ENCODE measurements at regions not wholly inside any gene's neighbourhood (a gene's known extent, or its start where the extent isn't known, plus 50 kb on each side); places are given as distances from the start of the nearest gene placed in this dataset.

- no peak for TF ChIP-seq AFF4 (CRISPR knock-in tag; IDR thresholded peaks at IDR 0.05; ENCODE audit: borderline replicate concordance)
- no peak for TF ChIP-seq HMGXB4 (CRISPR knock-in tag; IDR thresholded peaks at IDR 0.05)
- TF ChIP-seq IRF1 (CRISPR knock-in tag; IDR thresholded peaks at IDR 0.05) = no peak
- TF ChIP-seq ZNF396 (CRISPR knock-in tag; IDR thresholded peaks at IDR 0.05; ENCODE audit: borderline replicate concordance) = no peak
Observed at GRCh38 chr13:99689955-99690354, 188.7 kb downstream of the TM9SF2 start (continued).

- peak overlapping the region; percentile 98 for H3K27ac Mint-ChIP-seq
- no peak for TF ChIP-seq FOXP4 (CRISPR knock-in tag; IDR thresholded peaks at IDR 0.05)
- DNase-seq (ENCODE audit: low spot score) (no peak), ATAC-seq (no peak)
- H3K4me1 Mint-ChIP-seq = peaks cover 94% of the 10 kb centered on the region
- H3K4me3 Mint-ChIP-seq = peak overlapping the region; percentile 43
- no peaks in the 10 kb centered on the region for H3K9me3 Mint-ChIP-seq
- peaks cover 15% of the 10 kb centered on the region for H3K27me3 Mint-ChIP-seq (ENCODE audit: low read depth)
- H3K36me3 Mint-ChIP-seq = no peaks in the 10 kb centered on the region
- ChIA-PET CTCF (interaction anchor here (1.2 to 5.0 kb wide), 6 partner anchors 11 to 270 kb away, joined by 3 to 37 read pairs (median 5); no protein-coding TSS in a partner anchor), POLR2A (interaction anchor here (1.4 to 3.0 kb wide), 2 partner anchors 15 to 30 kb away, joined by 3 to 26 read pairs; no protein-coding TSS in a partner anchor)
Observed at GRCh38 chr13:99688776-99689175, 187.5 kb downstream of the TM9SF2 start.

GRCh38 chr13:99687723-99688397 is 186.6 kb downstream of the TM9SF2 start:
- Mint-ChIP-seq H3K4me3 (peak overlapping the region; percentile 62), H3K36me3 (no peaks in the 10 kb centered on the region), H3K27me3 (ENCODE audit: low read depth) (peaks cover 15% of the 10 kb centered on the region), H3K27ac (peak overlapping the region; percentile 100), H3K9me3 (no peaks in the 10 kb centered on the region), H3K4me1 (peaks cover 85% of the 10 kb centered on the region)
- peak; percentile 11 for ATAC-seq
- DNase-seq (ENCODE audit: low spot score) = peak; percentile 69
- no peak for TF ChIP-seq ZNF138 (CRISPR knock-in tag; conservative IDR thresholded peaks at IDR 0.05)
- TF ChIP-seq EMX1 (CRISPR knock-in tag; IDR thresholded peaks at IDR 0.05) = peak; percentile 34; the same call in 1 of the 2 replicates
- TF ChIP-seq NFATC4 (CRISPR knock-in tag; IDR thresholded peaks at IDR 0.05) = peak; percentile 23; the same call in 1 of the 2 replicates
- TF ChIP-seq TEAD4 (CRISPR knock-in tag; IDR thresholded peaks at IDR 0.05) = peak; percentile 40; the same call in 1 of the 2 replicates
- TF ChIP-seq TEAD1 (CRISPR knock-in tag; IDR thresholded peaks at IDR 0.05) = peak; percentile 93; the same call in 1 of the 2 replicates
- ChIA-PET CTCF (interaction anchor here (1.2 to 5.0 kb wide), 9 partner anchors 10 to 272 kb away, joined by 3 to 37 read pairs (median 6); no protein-coding TSS in a partner anchor), POLR2A (interaction anchor here (0.7 to 3.0 kb wide), 8 partner anchors 15 to 293 kb away, joined by 3 to 26 read pairs (median 6); partner anchors contain the start of gene ZIC2)
